Stimulated activated CD8-positive, alpha-beta memory T cell treated with anti-CD3 and anti-CD28 coated beads, Interleukin-4, amount 100 ng/mL, for 24 hours (primary cell): ENCODE measurements at regions not wholly inside any gene's neighbourhood (a gene's known extent, or its start where the extent isn't known, plus 50 kb on each side); places are given as distances from the start of the nearest gene placed in this dataset.
A peak's percentile ranks its signal among the peaks of the same experiment; 100 is the strongest.
"Not testable (repeated sequence)": the region's sequence is repeated elsewhere in the genome, so short reads cannot be mapped to it uniquely, and the experiment has no call there.

Source experiments
- DNase-seq: peaks from one replicate; pipeline ENCODE4 v3.0.0-alpha.2; 2020; ENCODE audit warnings: low read depth

DNA sequence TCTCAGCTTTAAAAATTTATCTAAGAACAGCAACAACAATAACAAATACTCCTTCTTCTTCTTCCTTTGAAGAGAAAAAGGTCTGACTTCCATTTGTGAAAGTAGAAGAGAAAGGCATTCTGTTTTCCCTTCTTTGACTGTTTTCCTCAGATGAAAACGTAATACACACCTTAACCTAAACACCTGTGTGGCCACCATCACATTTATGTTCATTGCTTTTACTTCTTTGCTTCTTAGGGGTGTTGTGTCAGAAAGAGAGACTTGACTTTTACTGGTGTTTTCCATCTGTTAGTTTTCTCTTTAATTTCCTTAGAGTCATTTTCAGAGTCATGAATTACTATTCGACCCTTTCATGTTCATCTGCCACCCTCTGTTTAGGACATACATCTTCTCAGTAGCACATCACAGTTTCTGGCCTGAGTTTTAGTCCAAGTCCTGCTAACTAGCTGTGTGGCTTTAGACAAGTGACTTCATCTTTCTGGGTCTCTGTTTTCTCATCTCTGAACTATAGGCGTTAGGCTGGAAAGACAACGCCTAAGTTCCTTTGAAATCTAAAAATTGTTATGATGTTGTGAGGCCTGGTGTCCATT, 283.8 kb downstream of the GATA3 start:
- no peak for DNase-seq

DNA sequence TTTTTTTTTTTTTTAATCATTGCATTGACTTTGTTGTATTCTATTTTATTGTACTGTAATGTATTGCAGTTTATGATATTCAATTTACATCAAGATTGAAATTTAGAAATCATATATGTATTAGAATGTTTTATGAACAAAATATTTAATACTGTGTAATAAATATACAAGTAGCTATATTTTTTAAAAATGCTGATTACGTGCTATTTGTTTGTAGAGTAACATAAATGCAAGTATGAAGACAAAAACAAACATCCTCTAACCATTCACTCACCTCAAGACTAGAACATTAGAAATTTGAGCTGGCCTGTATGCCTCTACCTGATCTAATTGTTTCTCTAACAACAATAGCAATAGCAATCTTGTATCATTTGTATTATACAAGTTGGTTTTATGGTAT, 290.3 kb downstream of the GATA3 start:
- DNase-seq = no peak

DNA sequence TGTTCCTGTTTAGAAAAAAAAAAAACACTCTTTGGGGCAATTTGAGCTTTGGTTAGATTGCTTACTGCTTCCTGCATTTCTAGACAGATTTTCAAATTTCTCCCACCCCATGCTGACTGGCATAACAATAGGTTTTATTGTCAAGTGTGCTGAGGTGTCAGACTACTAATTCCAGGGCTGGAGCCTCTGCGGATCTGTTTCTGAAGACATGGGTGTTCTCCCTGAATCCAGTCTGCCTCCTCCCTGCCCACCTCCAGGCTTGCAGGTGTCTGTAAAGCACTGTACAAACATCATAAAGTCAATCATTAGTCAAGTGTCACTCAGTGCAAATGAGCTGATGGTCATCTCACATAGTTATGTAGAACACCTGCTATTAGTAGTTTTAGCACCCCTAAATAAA, 292.4 kb downstream of the GATA3 start:
- no peak for DNase-seq

DNA sequence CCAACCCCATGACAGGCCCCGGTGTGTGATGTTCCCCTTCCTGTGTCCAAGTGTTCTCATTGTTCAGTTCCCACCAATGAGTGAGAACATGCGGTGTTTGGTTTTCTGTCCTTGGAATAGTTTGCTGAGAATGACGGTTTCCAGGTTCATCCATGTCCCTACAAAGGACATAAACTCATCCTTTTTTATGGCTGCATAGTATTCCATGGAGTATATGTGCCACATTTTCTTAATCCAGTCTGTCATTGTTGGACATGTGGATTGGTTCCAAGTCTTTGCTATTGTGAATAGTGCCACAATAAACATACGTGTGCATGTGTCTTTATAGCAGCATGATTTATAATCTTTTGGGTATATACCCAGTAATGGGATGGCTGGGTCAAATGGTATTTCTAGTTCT, 293.1 kb downstream of the GATA3 start:
- not testable (repeated sequence) for DNase-seq

DNA sequence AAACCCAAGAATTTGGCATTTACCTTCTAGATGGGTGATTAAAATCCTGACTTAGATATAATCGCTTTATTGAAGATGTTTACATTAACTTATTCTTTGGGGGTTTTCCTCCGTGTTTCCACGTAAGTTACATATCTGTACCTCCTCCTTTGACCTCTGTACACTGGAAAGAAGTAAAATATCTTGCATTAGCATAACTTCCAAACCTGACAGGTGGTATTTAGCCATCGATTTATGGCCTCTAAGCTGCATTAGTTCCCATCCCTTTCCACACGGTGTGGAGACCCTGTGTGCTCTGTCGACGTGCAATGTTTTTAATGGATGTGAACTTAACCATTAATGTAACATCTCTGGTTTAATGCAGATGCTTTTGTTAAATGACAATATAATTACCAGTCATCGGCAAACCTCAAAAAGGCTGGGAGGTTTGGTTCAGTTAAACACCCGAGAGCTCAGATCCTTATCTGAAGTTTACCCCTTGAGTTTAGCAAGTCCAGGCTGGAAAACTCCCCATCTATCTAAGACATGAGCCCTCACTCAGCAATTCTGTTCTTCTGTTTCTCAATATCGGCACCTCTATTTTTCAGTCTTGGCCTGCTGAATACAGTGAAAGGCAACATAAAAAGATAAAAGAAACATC, 295.2 kb downstream of the GATA3 start:
- DNase-seq = no peak

DNA sequence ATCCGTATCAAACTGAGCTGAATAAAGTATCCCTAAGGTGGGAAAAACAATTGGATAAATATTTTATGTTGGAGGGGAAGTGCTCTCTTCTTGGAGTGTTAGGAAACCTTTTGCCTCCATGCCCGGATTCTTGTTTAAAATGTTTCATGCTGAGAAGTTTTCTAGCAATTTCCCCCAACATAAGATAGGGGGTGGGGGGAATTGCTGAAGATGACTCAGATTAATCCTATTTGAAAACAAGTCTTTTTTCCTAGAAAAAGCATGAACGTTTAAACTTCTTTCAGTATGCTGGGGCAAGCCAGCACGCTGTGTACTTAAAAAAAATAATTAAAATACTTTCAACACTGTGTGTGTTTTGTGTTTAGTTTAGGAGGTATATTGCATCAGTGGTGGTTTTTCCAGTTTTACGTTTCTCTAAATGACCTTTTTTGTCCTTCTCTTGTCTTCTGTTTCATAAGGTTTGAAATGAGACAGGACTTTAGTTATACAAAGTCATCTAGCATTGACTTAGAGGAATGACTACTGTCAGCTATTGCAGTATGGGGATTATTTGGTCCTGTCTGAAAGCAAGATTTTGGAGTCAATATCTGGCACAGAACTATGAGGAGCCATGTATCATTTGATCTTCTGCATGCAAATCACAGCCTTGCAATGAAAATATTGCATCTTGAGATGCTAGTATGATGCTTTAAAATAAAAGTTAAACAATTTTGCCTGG, 295.9 kb downstream of the GATA3 start:
- no peak for DNase-seq

DNA sequence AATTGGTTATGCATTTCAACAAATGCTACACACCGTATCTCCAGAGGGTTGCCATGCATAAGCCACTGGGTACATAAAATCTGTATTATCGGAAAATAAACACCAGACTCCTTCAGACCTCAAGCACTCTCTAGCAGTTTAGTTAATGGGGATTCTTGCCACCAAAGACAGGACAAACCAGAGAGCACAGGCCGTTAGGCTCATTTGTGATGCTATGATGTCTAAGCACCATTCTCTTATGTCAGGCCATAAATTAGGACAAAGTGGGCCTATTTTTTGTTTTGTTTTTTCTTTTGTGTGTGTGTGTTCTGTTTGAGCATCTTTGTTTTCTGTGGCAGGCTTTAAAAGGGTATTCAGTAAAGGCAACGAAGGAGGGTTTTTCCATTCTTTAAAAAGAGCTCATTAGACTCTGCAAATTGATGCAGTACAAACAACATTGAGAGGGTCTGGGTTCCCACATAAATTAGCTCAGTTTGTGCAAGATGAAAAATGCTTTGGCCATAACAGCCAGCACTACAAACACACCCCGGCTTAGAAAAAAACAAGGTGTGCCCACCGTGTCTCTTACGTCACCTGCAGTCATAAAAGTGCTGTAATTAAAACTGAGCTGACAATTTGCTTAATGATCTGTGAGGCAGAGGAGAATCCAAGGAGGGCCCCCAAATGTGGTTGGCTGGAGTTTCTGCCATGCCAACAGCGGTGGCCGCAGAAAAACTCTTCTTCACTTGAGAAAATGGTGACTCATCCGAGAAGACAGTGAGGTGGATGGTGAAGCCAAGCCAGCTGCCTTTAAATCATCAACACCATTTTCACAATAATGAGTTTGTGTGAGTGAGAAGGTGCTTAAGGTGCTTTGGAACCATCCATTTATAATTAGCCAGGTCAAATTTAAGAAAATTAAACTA, 297.9 kb downstream of the GATA3 start:
- DNase-seq = no peak

DNA sequence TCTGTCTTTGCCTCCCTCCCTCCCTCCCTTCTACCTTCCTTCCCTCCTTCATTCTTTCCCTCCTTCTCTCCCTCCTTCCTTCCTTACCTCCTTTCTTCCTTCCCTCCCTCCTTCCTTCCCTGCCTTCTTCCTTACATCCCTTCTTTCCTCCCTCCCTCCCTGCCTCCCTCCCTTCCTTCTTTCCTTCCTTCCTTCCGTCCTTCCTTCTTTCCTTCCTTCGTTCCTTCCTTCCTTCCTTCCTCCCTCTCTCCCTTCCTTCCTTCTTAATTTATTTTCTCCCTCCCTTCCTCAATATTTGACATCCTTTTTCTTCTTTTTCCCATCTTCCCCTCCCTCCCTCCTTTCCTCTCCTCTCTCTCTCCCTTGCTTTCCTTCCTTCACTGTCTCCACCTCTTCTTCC, 301.8 kb downstream of the GATA3 start:
- DNase-seq = no peak

DNA sequence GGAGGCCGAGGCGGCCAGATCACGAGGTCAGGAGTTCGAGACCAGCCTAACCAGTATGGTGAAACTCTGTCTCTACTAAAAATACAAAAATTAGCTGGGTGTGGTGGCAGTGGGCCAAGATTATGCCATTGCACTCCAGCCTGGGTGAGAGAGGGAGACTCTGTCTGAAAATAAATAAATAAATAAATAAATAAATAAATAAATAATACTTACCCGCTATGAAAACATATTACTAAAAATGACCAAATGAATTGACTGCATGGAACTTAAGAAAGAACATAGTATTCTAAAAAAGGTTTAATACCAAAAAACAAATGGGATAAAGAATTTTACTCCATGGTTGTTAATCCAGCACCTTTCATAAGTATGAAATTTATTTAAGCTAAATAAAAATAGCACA, 305.0 kb downstream of the GATA3 start:
- DNase-seq = no peak

DNA sequence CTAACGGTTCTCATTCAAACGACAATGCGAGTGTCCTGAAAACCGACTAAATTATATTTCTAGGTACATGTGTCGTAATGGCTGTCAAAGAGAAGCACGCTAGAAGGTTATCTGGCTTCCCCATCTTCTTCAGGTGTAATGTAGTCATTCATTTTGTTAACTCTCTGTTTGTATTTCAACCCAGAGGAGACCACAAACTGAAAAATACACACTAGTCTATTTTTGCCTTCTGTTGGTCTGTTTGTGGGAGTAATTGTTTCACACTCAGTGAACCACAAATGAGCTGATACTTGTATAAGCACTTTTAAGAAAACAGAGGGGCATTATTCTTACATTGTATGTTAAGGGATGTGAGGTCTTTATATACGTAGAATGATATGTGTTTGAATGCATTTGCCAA, 305.9 kb downstream of the GATA3 start:
- no peak for DNase-seq

DNA sequence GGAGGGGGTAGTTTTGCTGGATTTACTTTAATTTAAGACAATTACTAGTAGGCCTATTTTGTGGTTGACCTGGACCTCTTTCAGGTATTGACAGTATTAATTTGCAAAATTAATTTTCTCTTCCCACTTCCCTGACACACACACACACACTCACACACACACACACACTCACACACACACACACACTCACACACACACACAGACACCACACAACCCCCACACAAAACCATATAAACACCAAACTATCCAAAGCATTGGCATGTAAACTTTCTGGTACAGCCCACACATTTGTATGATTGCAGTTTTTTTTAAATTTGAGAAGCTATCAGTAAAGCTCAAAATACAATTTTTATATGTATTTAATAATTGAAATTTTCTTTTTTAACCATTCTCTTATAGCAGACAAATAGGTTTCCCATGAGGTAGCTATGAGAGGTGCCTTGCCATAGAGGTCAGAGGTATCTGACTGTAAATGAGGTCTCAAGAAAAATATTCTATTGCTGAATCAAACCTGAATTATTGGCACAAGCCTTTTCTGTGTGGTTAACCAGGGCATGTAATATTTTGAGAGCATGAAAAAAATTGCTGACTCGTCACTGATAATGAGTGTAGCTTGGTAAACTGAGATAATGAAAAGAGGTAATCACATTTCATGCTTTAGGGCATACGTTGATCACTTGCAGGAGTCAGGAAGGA, 306.5 kb downstream of the GATA3 start:
- DNase-seq = no peak

DNA sequence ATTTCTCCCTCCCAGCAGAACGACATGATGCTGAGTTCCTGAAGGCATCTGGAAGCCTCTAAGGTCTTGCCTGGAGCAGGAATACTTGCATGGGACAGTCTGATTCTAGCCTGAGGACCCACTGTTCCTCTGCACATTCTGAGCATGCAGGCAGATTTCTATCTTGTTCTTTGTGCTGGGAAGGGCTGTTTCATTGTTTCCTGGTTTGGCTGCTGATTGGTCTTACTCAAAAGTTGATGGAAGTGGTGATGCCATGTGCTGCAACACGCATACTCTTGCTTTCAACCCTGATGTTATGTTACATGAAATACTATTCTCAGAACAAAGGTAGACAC, 307.0 kb downstream of the GATA3 start:
- DNase-seq = no peak

DNA sequence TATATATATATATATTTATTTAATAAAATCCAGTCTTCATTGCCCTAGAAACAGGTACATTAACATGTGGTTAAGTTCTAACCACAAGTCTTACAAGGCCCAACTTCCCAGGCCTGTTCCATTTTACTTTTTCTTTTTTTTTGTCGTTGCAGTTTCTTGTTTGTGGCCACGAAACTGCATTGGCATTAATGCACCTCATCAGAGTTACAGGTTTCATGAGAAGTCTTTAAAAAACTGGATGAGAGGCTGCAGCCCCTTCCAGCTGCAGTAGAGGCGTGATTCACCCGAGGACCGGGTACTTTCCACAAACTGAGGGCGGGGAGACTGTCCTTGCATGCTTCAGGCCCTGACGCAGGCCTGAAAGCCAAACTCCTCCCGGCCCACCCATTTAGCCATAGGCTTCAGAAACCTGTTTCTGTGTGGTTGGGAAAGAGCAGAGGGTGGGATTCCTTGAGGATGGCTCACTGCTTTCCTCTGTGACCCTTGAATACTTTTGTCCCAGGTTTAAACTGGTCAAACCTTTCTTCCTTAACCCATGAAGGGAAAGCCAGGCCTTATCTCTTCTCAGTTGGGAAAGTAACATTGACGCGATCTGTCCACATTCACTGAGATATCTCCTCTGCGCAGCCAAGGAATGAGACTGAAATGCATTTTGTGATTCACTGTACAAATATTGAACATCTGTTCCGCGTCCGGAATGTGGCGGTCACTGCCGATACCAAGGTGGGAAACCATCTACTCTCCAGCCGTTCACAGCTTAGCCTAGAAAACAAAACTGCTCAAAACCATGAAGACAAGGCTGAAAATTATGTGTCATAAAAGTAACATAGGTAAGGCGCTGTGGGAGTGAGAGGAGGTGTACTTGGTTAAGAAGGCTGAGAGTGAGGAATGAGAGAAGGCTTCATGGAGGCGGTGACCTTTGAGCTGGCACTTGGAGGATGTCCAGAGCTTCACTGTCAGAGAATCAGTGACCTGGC, 311.7 kb downstream of the GATA3 start:
- DNase-seq = peak; percentile 32

DNA sequence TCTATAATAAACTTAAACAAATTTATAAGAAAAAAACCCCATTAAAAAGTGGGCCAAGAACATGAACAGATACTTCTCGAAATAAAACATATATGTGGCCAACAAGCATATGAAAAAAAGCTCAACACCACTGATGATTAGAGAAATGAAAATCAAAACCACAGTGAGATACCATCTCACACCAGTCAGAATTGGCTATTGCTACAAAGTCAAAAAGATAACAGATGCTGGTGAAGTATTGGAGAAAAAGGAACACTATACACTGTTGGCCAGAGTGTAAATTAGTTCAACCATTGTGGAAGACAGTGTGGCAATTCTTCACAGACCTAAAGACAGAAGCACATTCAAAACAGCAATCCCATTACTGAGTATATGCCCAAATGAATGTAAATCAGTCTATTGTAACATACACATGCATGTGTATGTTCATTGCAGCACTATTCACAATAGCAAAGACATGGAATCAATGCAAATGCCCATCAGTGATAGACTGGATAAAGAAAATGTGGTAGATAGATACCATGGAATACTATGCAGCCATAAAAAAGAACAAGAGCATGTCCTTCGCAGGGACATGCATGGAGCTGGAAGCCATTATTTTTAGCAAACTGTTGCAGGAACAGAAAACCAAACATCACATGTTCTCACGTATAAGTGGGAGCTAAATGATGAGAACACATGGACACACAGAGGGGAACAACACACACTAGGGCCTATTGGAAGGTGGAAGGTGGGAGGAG, 313.4 kb downstream of the GATA3 start:
- DNase-seq = not testable (repeated sequence)

DNA sequence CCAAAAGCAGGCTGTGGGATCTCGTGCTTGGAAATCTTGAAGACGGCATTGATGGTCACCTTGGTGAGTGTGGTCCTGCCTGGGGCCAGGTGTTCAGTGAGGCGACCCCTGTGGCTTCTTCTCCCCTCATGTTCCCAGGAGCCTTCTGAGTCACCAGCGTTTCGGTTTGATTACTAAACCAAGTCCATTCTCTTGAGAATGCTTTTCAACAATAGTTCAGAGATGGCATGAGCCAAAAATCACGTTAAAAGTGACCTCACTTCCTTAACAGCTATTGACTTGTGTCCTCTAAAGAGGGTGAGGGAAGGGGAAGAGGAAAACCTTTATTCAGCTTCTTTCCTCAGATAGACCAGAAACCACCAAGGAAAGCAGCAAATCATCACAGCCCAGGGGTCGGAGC, 315.2 kb downstream of the GATA3 start:
- no peak for DNase-seq

DNA sequence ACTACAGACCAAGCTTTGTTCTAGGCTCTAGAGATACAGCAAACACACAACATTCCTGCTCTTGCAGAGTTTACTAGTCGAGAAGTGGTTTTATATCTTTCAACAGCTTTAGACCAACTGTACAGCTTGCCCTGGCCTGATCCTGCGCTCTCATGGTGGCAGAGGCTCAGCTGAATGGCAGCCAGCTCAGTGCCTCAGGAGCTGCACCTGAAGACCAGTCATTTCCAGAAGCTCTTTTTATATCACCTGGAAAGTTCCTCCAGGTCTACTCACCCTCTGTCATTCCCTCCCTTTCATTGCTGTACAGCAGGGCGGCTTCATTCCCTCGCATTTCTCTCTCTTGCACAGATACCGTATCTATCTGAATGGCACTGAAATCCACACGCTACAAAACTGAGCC, 319.8 kb downstream of the GATA3 start:
- DNase-seq = no peak

DNA sequence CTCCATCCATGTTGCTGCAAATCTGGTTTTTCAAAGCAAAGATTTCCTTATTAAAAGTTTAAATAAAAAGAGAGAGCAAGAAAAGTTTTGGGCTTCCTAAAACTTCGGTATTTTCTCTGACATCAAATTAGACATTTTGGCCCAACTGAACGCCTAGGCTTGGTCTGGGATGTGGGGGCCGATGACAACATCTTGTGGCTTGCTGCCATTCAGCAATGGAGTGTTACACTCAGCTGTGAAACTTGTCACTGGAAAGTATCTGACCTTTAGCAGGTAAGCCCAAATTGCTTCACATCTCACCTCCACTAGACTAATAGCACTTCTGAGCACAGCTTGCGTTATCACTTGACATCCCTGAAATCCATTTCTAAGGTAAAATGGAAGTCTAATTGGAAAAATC, 320.6 kb downstream of the GATA3 start:
- no peak for DNase-seq

DNA sequence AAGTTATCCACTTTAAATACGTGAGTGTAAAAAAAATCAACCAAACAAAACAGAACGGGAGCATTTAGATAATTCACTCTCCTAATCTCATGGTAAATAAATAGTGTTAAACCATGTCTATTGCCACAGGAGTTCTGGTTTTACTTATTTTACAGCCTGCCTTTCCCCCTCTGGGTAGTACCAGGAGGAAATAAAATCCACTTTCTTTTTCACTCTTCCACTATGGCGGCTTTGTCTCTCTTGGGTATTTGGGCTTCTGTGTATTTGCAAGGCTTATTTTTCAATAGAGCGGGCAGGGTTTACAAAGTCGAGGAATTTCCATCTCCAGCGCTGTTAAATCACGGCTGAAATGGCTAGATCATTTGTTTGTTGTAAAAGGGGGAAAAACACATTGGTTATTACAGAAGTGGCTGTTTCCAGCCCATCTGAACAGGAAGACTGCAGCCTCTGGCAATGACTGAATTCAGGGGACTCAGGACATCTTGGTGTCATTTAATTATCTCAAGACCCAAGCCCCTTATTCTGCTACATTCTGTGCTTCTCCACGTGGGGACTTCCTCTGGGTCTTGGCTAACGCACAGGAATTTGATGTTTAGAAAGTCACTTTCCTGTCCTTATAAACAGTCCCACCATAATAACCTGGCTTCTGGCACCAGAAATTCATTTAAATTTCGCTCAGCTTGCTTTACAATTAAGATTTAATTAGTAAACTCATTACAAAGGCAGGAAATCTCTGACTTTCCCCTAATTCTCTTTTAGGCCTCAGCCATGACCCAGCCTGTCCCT, 323.9 kb downstream of the GATA3 start:
- no peak for DNase-seq
